GM12878 (cell line): ENCODE measurements at regions not wholly inside any gene's neighbourhood (a gene's known extent, or its start where the extent isn't known, plus 50 kb on each side); places are given as distances from the start of the nearest gene placed in this dataset.

Experiments used
- DPF2 ChIP-seq: fragments of 450-650 bp; IDR thresholded peaks from 2 replicates; pipeline ENCODE4 v1.6.1; 2017; ENCODE audit warnings: mild to moderate bottlenecking
- MEF2B ChIP-seq: fragments of 450-650 bp; IDR thresholded peaks from 2 replicates; pipeline ENCODE4 v1.6.1; 2018; ENCODE audit warnings: mild to moderate bottlenecking, moderate library complexity; ENCODE audit not compliant: partially characterized antibody, poor library complexity, severe bottlenecking
- PML ChIP-seq: IDR thresholded peaks from 2 replicates; pipeline ENCODE4 v1.6.1; 2012; ENCODE audit warnings: low read length, inconsistent platforms
- STAT1 ChIP-seq: fragments of 450-650 bp; conservative IDR thresholded peaks from 2 replicates; pipeline ENCODE4 v1.6.1; 2014; ENCODE audit warnings: antibody characterized with exemption, mild to moderate bottlenecking
- TF ChIP-seq, protein P1 (sequence below): fragments of 450-650 bp; IDR thresholded peaks from 2 replicates; pipeline ENCODE4 v1.6.1; 2017; ENCODE audit warnings: mild to moderate bottlenecking, low read depth, inconsistent platforms; ENCODE audit not compliant: poor library complexity, severe bottlenecking
- TF ChIP-seq, protein P2 (sequence below): fragments of 450-650 bp; IDR thresholded peaks from 2 replicates; pipeline ENCODE4 v1.6.1; 2018; ENCODE audit warnings: mild to moderate bottlenecking, low read depth, moderate library complexity; ENCODE audit not compliant: partially characterized antibody
- TF ChIP-seq, protein P3 (sequence below): fragments of 450-650 bp; formaldehyde crosslinking; IDR thresholded peaks from 2 replicates; pipeline ENCODE4 v1.5.0; 2022; ENCODE audit warnings: mild to moderate bottlenecking, missing genetic modification characterization
- TF ChIP-seq, protein P4 (sequence below): IDR thresholded peaks from 2 replicates; pipeline ENCODE4 v1.6.1; 2012; ENCODE audit warnings: low read depth, low read length, improper control_type of control experiment
- TF ChIP-seq, protein P5 (sequence below): fragments of 450-650 bp; IDR thresholded peaks from 2 replicates; pipeline ENCODE4 v1.6.1; 2014; ENCODE audit warnings: mild to moderate bottlenecking

DNA sequence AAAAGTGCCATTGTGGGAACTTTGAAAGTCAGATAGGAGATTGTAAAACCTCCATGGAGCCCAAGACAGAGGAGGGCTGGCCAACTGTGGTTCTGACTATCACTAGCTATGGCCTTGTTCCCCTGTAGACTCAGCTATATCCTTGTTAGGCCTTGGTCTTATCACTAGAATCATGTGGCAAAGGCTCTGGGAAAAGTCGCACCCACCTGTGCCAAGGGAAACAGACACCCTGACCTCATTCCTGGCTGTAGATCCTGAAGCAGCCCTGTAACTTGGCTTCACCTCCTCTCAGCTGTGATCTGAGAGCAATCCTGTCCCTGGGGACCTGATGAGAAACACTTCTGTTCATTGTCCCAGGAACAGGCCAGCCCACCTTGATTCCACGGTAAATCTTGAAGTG is 566.2 kb downstream of the TMEM135 start (continued):
- TF ChIP-seq, protein P1, sequence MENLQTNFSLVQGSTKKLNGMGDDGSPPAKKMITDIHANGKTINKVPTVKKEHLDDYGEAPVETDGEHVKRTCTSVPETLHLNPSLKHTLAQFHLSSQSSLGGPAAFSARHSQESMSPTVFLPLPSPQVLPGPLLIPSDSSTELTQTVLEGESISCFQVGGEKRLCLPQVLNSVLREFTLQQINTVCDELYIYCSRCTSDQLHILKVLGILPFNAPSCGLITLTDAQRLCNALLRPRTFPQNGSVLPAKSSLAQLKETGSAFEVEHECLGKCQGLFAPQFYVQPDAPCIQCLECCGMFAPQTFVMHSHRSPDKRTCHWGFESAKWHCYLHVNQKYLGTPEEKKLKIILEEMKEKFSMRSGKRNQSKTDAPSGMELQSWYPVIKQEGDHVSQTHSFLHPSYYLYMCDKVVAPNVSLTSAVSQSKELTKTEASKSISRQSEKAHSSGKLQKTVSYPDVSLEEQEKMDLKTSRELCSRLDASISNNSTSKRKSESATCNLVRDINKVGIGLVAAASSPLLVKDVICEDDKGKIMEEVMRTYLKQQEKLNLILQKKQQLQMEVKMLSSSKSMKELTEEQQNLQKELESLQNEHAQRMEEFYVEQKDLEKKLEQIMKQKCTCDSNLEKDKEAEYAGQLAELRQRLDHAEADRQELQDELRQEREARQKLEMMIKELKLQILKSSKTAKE, result no peak
- TF ChIP-seq, protein P2, sequence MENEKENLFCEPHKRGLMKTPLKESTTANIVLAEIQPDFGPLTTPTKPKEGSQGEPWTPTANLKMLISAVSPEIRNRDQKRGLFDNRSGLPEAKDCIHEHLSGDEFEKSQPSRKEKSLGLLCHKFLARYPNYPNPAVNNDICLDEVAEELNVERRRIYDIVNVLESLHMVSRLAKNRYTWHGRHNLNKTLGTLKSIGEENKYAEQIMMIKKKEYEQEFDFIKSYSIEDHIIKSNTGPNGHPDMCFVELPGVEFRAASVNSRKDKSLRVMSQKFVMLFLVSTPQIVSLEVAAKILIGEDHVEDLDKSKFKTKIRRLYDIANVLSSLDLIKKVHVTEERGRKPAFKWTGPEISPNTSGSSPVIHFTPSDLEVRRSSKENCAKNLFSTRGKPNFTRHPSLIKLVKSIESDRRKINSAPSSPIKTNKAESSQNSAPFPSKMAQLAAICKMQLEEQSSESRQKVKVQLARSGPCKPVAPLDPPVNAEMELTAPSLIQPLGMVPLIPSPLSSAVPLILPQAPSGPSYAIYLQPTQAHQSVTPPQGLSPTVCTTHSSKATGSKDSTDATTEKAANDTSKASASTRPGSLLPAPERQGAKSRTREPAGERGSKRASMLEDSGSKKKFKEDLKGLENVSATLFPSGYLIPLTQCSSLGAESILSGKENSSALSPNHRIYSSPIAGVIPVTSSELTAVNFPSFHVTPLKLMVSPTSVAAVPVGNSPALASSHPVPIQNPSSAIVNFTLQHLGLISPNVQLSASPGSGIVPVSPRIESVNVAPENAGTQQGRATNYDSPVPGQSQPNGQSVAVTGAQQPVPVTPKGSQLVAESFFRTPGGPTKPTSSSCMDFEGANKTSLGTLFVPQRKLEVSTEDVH, result no peak
- TF ChIP-seq, protein P3, sequence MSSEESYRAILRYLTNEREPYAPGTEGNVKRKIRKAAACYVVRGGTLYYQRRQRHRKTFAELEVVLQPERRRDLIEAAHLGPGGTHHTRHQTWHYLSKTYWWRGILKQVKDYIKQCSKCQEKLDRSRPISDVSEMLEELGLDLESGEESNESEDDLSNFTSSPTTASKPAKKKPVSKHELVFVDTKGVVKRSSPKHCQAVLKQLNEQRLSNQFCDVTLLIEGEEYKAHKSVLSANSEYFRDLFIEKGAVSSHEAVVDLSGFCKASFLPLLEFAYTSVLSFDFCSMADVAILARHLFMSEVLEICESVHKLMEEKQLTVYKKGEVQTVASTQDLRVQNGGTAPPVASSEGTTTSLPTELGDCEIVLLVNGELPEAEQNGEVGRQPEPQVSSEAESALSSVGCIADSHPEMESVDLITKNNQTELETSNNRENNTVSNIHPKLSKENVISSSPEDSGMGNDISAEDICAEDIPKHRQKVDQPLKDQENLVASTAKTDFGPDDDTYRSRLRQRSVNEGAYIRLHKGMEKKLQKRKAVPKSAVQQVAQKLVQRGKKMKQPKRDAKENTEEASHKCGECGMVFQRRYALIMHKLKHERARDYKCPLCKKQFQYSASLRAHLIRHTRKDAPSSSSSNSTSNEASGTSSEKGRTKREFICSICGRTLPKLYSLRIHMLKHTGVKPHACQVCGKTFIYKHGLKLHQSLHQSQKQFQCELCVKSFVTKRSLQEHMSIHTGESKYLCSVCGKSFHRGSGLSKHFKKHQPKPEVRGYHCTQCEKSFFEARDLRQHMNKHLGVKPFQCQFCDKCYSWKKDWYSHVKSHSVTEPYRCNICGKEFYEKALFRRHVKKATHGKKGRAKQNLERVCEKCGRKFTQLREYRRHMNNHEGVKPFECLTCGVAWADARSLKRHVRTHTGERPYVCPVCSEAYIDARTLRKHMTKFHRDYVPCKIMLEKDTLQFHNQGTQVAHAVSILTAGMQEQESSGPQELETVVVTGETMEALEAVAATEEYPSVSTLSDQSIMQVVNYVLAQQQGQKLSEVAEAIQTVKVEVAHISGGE (CRISPR knock-in tag), result no peak
- TF ChIP-seq, protein P4, sequence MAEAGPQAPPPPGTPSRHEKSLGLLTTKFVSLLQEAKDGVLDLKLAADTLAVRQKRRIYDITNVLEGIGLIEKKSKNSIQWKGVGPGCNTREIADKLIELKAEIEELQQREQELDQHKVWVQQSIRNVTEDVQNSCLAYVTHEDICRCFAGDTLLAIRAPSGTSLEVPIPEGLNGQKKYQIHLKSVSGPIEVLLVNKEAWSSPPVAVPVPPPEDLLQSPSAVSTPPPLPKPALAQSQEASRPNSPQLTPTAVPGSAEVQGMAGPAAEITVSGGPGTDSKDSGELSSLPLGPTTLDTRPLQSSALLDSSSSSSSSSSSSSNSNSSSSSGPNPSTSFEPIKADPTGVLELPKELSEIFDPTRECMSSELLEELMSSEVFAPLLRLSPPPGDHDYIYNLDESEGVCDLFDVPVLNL, result no peak
- TF ChIP-seq, protein P5, sequence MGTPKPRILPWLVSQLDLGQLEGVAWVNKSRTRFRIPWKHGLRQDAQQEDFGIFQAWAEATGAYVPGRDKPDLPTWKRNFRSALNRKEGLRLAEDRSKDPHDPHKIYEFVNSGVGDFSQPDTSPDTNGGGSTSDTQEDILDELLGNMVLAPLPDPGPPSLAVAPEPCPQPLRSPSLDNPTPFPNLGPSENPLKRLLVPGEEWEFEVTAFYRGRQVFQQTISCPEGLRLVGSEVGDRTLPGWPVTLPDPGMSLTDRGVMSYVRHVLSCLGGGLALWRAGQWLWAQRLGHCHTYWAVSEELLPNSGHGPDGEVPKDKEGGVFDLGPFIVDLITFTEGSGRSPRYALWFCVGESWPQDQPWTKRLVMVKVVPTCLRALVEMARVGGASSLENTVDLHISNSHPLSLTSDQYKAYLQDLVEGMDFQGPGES, result no peak
- TF ChIP-seq PML, result no peak
- no peak for TF ChIP-seq MEF2B
- no peak for TF ChIP-seq DPF2
- no peak for TF ChIP-seq STAT1
